Mesendoderm (in vitro differentiated cells): ENCODE measurements at regions not wholly inside any gene's neighbourhood (a gene's known extent, or its start where the extent isn't known, plus 50 kb on each side); places are given as distances from the start of the nearest gene placed in this dataset.

ENCODE experiments used
- DNase-seq: peaks from one replicate; pipeline ENCODE4 v3.0.0; 2013
- H2AK5ac ChIP-seq: 2 replicates; pipeline ENCODE4 v1.6.1; 2013; ENCODE audit warnings: low read length, inconsistent platforms
- H2BK120ac ChIP-seq: 2 replicates; pipeline ENCODE4 v1.6.1; 2013; ENCODE audit warnings: low read depth, mild to moderate bottlenecking, low read length, moderate library complexity, mixed read lengths
- H2BK15ac ChIP-seq: replicated peaks from 2 replicates; pipeline ENCODE4 v1.6.1; 2013; ENCODE audit warnings: low read depth, mild to moderate bottlenecking, moderate library complexity
- H2BK5ac ChIP-seq: 2 replicates; pipeline ENCODE4 v1.6.1; 2013; ENCODE audit warnings: low read length, inconsistent platforms
- H3K18ac ChIP-seq: 2 replicates; pipeline ENCODE4 v1.6.1; 2013; ENCODE audit warnings: mild to moderate bottlenecking, low read length, mixed read lengths
- H3K23ac ChIP-seq: one replicate; pipeline ENCODE4 v1.6.1; 2013; ENCODE audit warnings: low read length
- H3K27ac ChIP-seq: 2 replicates; pipeline ENCODE4 v1.5.1; 2013; ENCODE audit warnings: low read depth, mild to moderate bottlenecking, inconsistent platforms, low read length, moderate library complexity
- H3K27me3 ChIP-seq: 2 replicates; pipeline ENCODE4 v1.6.1; 2013; ENCODE audit warnings: low read length, control low read depth, mild to moderate bottlenecking, inconsistent platforms; ENCODE audit not compliant: insufficient read depth, poor library complexity
- H3K36me3 ChIP-seq: 2 replicates; pipeline ENCODE4 v1.6.1; 2013; ENCODE audit warnings: low read length, inconsistent platforms; ENCODE audit not compliant: control insufficient read depth, insufficient read depth
- H3K4ac ChIP-seq: one replicate; pipeline ENCODE4 v1.6.1; 2013; ENCODE audit warnings: low read depth, mild to moderate bottlenecking, low read length, moderate library complexity
- H3K4me1 ChIP-seq: 2 replicates; pipeline ENCODE4 v1.6.1; 2013; ENCODE audit warnings: low read depth, low read length, inconsistent platforms; ENCODE audit not compliant: control insufficient read depth
- H3K4me2 ChIP-seq: 2 replicates; pipeline ENCODE4 v1.6.1; 2013; ENCODE audit warnings: low read length
- H3K4me3 ChIP-seq: 2 replicates; pipeline ENCODE4 v1.5.1; 2013; ENCODE audit warnings: mild to moderate bottlenecking, low read length
- H3K56ac ChIP-seq: one replicate; pipeline ENCODE4 v1.6.1; 2013; ENCODE audit warnings: low read length
- H3K79me1 ChIP-seq: 2 replicates; pipeline ENCODE4 v1.6.1; 2013; ENCODE audit warnings: low read length, inconsistent platforms
- H3K79me2 ChIP-seq: 2 replicates; pipeline ENCODE4 v1.6.1; 2013; ENCODE audit warnings: mild to moderate bottlenecking, low read length; ENCODE audit not compliant: control insufficient read depth, insufficient read depth
- H3K9ac ChIP-seq: 2 replicates; pipeline ENCODE4 v1.6.1; 2013; ENCODE audit warnings: low read length, inconsistent platforms
- H4K5ac ChIP-seq: one replicate; pipeline ENCODE4 v1.6.1; 2013; ENCODE audit warnings: low read length
- H4K8ac ChIP-seq: one replicate; pipeline ENCODE4 v1.6.1; 2013; ENCODE audit warnings: low read depth, mild to moderate bottlenecking, control low read depth, low read length, moderate library complexity
- WGBS: extraction: QIAGEN DNeasy Blood & Tissue Kit; methylation state at CpG from one replicate; pipeline ENCODE4 v1.1.7; 2013; ENCODE audit warnings: low lambda C conversion rate, missing lambda C conversion rate; ENCODE audit not compliant: insufficient coverage; ENCODE audit errors: extremely low coverage; 5-methylcytosine and 5-hydroxymethylcytosine counted together

- H3K56ac ChIP-seq = no peak overlapping the region
- no peak overlapping the region for H3K18ac ChIP-seq
- H3K4me1 ChIP-seq = no peaks in the 10 kb centered on the region
- H2AK5ac ChIP-seq = no peak overlapping the region
- H4K5ac ChIP-seq = no peak overlapping the region
- no peak overlapping the region for H3K4me2 ChIP-seq
- no peaks in the 10 kb centered on the region for H3K27me3 ChIP-seq
- no peak overlapping the region for H2BK5ac ChIP-seq
- WGBS = no CpG with 5 or more reads among the region's 6 CpGs
- H3K79me1 ChIP-seq = no peaks in the 10 kb centered on the region
- H3K27ac ChIP-seq = no peak overlapping the region
- no peaks in the 10 kb centered on the region for H3K79me2 ChIP-seq
- H3K36me3 ChIP-seq = no peaks in the 10 kb centered on the region
- H2BK120ac ChIP-seq = no peak overlapping the region
- no peak overlapping the region for H2BK15ac ChIP-seq
- H3K23ac ChIP-seq = no peak overlapping the region
- no peak overlapping the region for H3K4me3 ChIP-seq
- no peak overlapping the region for H4K8ac ChIP-seq
- DNase-seq = peak; percentile 37
- H3K9ac ChIP-seq = no peak overlapping the region
- H3K4ac ChIP-seq = no peak overlapping the region
Measured at GRCh38 chr14:38065106-38065762, 142.5 kb upstream of the SSTR1 start.

GRCh38 chr14:38070061-38070588 is 137.6 kb upstream of the SSTR1 start:
- no peak overlapping the region for H2AK5ac ChIP-seq
- no peak overlapping the region for H3K23ac ChIP-seq
- H3K27ac ChIP-seq = no peak overlapping the region
- no peak overlapping the region for H3K4me3 ChIP-seq
- H4K5ac ChIP-seq = no peak overlapping the region
- no peak overlapping the region for H3K56ac ChIP-seq
- H3K27me3 ChIP-seq = no peaks in the 10 kb centered on the region
- H4K8ac ChIP-seq = no peak overlapping the region
- H3K79me1 ChIP-seq = no peaks in the 10 kb centered on the region
- no peak for DNase-seq
- H2BK120ac ChIP-seq = no peak overlapping the region
- no peak overlapping the region for H3K4me2 ChIP-seq
- H3K4ac ChIP-seq = no peak overlapping the region
- H3K9ac ChIP-seq = no peak overlapping the region
- no peaks in the 10 kb centered on the region for H3K36me3 ChIP-seq
- H3K18ac ChIP-seq = no peak overlapping the region
- no peak overlapping the region for H2BK5ac ChIP-seq
- H3K79me2 ChIP-seq = no peaks in the 10 kb centered on the region
- H2BK15ac ChIP-seq = no peak overlapping the region
- no CpG with 5 or more reads among the region's 2 CpGs for WGBS
- no peaks in the 10 kb centered on the region for H3K4me1 ChIP-seq

- H2BK120ac ChIP-seq = no peak overlapping the region
- H2BK5ac ChIP-seq = no peak overlapping the region
- H3K4ac ChIP-seq = no peak overlapping the region
- no peaks in the 10 kb centered on the region for H3K79me2 ChIP-seq
- WGBS = no CpG with 5 or more reads among the region's 4 CpGs
- no peak overlapping the region for H3K56ac ChIP-seq
- H3K4me1 ChIP-seq = no peaks in the 10 kb centered on the region
- H2BK15ac ChIP-seq = no peak overlapping the region
- H4K5ac ChIP-seq = no peak overlapping the region
- no peak overlapping the region for H2AK5ac ChIP-seq
- H4K8ac ChIP-seq = no peak overlapping the region
- no peaks in the 10 kb centered on the region for H3K79me1 ChIP-seq
- DNase-seq = no peak
- H3K4me3 ChIP-seq = no peak overlapping the region
- no peak overlapping the region for H3K23ac ChIP-seq
- no peak overlapping the region for H3K9ac ChIP-seq
- H3K18ac ChIP-seq = no peak overlapping the region
- H3K36me3 ChIP-seq = no peaks in the 10 kb centered on the region
- H3K4me2 ChIP-seq = no peak overlapping the region
- H3K27ac ChIP-seq = no peak overlapping the region
- H3K27me3 ChIP-seq = no peaks in the 10 kb centered on the region
Measured at GRCh38 chr14:38073641-38074040, 134.1 kb upstream of the SSTR1 start.

- H2BK5ac ChIP-seq = no peak overlapping the region
- no peak for DNase-seq
- WGBS = no CpG with 5 or more reads among the region's 1 CpG
- no peak overlapping the region for H3K56ac ChIP-seq
- H2AK5ac ChIP-seq = no peak overlapping the region
- no peaks in the 10 kb centered on the region for H3K27me3 ChIP-seq
- no peak overlapping the region for H3K9ac ChIP-seq
- H3K79me1 ChIP-seq = no peaks in the 10 kb centered on the region
- no peak overlapping the region for H3K23ac ChIP-seq
- no peak overlapping the region for H3K27ac ChIP-seq
- H3K4me3 ChIP-seq = no peak overlapping the region
- no peak overlapping the region for H2BK120ac ChIP-seq
- no peaks in the 10 kb centered on the region for H3K79me2 ChIP-seq
- H3K4ac ChIP-seq = no peak overlapping the region
- H2BK15ac ChIP-seq = no peak overlapping the region
- no peak overlapping the region for H3K18ac ChIP-seq
- no peaks in the 10 kb centered on the region for H3K4me1 ChIP-seq
- H3K4me2 ChIP-seq = no peak overlapping the region
- H4K8ac ChIP-seq = no peak overlapping the region
- no peak overlapping the region for H4K5ac ChIP-seq
- no peaks in the 10 kb centered on the region for H3K36me3 ChIP-seq
Measured at GRCh38 chr14:38074081-38074480, 133.6 kb upstream of the SSTR1 start.

DNA sequence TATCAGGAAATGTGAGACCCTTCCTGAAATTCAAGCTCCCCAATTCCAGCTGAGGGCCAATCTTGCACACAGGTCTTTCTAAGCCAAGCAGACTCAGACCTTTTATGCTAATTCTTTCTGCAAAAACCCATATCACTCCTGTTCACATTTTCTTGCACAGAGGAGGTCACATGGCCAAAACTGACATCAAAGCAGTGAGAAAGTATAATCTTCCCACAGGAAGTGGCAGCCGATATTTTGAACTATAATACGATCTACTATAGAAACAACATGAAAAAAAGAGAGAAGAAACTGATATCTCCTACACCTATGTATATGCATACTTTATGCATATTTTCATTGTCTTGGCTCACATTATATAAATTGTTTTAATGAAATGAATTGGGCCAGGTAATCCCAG is 132.9 kb upstream of the SSTR1 start:
- H3K4me2 ChIP-seq = no peak overlapping the region
- no peaks in the 10 kb centered on the region for H3K4me1 ChIP-seq
- no peak overlapping the region for H2BK120ac ChIP-seq
- no peak overlapping the region for H3K18ac ChIP-seq
- H4K8ac ChIP-seq = no peak overlapping the region
- H3K79me1 ChIP-seq = no peaks in the 10 kb centered on the region
- no peak overlapping the region for H3K4me3 ChIP-seq
- H3K27me3 ChIP-seq = no peaks in the 10 kb centered on the region
- H3K79me2 ChIP-seq = no peaks in the 10 kb centered on the region
- no peaks in the 10 kb centered on the region for H3K36me3 ChIP-seq
- DNase-seq = no peak
- no peak overlapping the region for H2BK5ac ChIP-seq
- no peak overlapping the region for H3K23ac ChIP-seq
- no peak overlapping the region for H2AK5ac ChIP-seq
- no peak overlapping the region for H3K27ac ChIP-seq
- no CpG with 5 or more reads among the region's 2 CpGs for WGBS
- no peak overlapping the region for H4K5ac ChIP-seq
- no peak overlapping the region for H3K4ac ChIP-seq
- H2BK15ac ChIP-seq = no peak overlapping the region
- no peak overlapping the region for H3K56ac ChIP-seq
- H3K9ac ChIP-seq = no peak overlapping the region

DNA sequence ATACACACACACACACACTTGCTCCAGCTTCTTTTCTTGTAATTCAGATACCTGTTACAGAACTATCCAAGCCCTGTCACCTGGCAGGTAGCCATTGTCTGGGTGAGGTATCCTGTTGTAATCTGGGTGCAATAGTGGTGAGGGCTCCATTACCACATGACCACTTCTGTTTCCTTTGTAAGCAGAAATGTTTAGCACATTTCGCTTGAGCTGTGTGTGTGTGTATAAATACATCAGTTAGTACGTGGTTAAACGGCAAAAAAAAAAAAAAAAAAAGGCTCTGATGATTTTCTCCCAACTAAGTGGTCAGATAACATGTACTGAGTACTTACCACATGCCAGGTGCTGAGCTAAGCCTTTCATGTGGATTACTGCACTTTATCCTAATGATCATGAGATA is 129.3 kb upstream of the SSTR1 start:
- no peak for DNase-seq
- Histone ChIP-seq H3K36me3 (no peaks in the 10 kb centered on the region), H3K4me3 (no peak overlapping the region), H3K27ac (no peak overlapping the region), H3K18ac (no peak overlapping the region), H3K4me1 (peaks cover 2% of the 10 kb centered on the region), H3K9ac (no peak overlapping the region), H2BK5ac (no peak overlapping the region), H3K4me2 (no peak overlapping the region), H3K23ac (no peak overlapping the region), H3K56ac (no peak overlapping the region), H2BK15ac (no peak overlapping the region), H3K79me2 (no peaks in the 10 kb centered on the region), H3K4ac (no peak overlapping the region), H4K5ac (no peak overlapping the region), H3K79me1 (no peaks in the 10 kb centered on the region), H2BK120ac (no peak overlapping the region), H3K27me3 (no peaks in the 10 kb centered on the region), H4K8ac (no peak overlapping the region), H2AK5ac (no peak overlapping the region)
- no CpG with 5 or more reads among the region's 3 CpGs for WGBS
